Eye (tissue), 1 donor: ENCODE measurements at regions not wholly inside any gene's neighbourhood (a gene's known extent, or its start where the extent isn't known, plus 50 kb on each side); places are given as distances from the start of the nearest gene placed in this dataset.

Experiments
- DNase-seq: peaks from one replicate; pipeline ENCODE4 v3.0.0-alpha.2; 2015

GRCh38 chr9:99722877-99723276 lies 98.8 kb upstream of the NR4A3 start:
- DNase-seq, result no peak

- DNase-seq, result no peak
These were observed 97.0 kb upstream of the NR4A3 start for GRCh38 chr9:99724640-99725039.

- no peak for DNase-seq
These were observed 95.8 kb upstream of the NR4A3 start for GRCh38 chr9:99725852-99726251.

GRCh38 chr9:99726758-99727157 lies 94.9 kb upstream of the NR4A3 start:
- DNase-seq, result no peak

GRCh38 chr9:99730062-99730461 lies 91.6 kb upstream of the NR4A3 start:
- no peak for DNase-seq

GRCh38 chr9:99731950-99732349 lies 89.7 kb upstream of the NR4A3 start:
- DNase-seq, result no peak

GRCh38 chr9:99732715-99733114 lies 89.0 kb upstream of the NR4A3 start:
- no peak for DNase-seq

GRCh38 chr9:99735041-99735440 lies 86.6 kb upstream of the NR4A3 start:
- no peak for DNase-seq

- DNase-seq, result no peak
These were observed 85.4 kb upstream of the NR4A3 start for GRCh38 chr9:99736291-99736690.

GRCh38 chr9:99737649-99738048 lies 84.0 kb upstream of the NR4A3 start:
- no peak for DNase-seq

- no peak for DNase-seq
These were observed 78.7 kb upstream of the NR4A3 start for GRCh38 chr9:99743006-99743405.

- DNase-seq, result no peak
These were observed 78.2 kb upstream of the NR4A3 start for GRCh38 chr9:99743455-99743854.

- no peak for DNase-seq
These were observed 77.6 kb upstream of the NR4A3 start for GRCh38 chr9:99744132-99744531.

GRCh38 chr9:99745085-99745484 lies 76.6 kb upstream of the NR4A3 start:
- no peak for DNase-seq

GRCh38 chr9:99746406-99746805 lies 75.3 kb upstream of the NR4A3 start:
- DNase-seq, result no peak

GRCh38 chr9:99748266-99748665 lies 73.4 kb upstream of the NR4A3 start:
- DNase-seq, result no peak

GRCh38 chr9:99748676-99749075 lies 73.0 kb upstream of the NR4A3 start:
- no peak for DNase-seq

- DNase-seq, result no peak
These were observed 72.0 kb upstream of the NR4A3 start for GRCh38 chr9:99749641-99750040.

- DNase-seq, result no peak
These were observed 71.2 kb upstream of the NR4A3 start for GRCh38 chr9:99750526-99750925.

- DNase-seq, result no peak
These were observed 69.1 kb upstream of the NR4A3 start for GRCh38 chr9:99752417-99753109.

- DNase-seq, result no peak
These were observed 68.2 kb upstream of the NR4A3 start for GRCh38 chr9:99753436-99753835.

GRCh38 chr9:99760421-99760820 lies 61.3 kb upstream of the NR4A3 start:
- DNase-seq, result no peak

- no peak for DNase-seq
These were observed 59.2 kb upstream of the NR4A3 start for GRCh38 chr9:99762470-99762869.
